Ammon's horn (tissue), 1 donor: ENCODE measurements at regions not wholly inside any gene's neighbourhood (a gene's known extent, or its start where the extent isn't known, plus 50 kb on each side); places are given as distances from the start of the nearest gene placed in this dataset.
"Not testable (repeated sequence)": the region's sequence is repeated elsewhere in the genome, so short reads cannot be mapped to it uniquely, and the experiment has no call there.

ENCODE experiments used
- DNase-seq: peaks from one replicate; pipeline ENCODE4 v3.0.0-alpha.2; 2016; ENCODE audit warnings: low spot score

DNA sequence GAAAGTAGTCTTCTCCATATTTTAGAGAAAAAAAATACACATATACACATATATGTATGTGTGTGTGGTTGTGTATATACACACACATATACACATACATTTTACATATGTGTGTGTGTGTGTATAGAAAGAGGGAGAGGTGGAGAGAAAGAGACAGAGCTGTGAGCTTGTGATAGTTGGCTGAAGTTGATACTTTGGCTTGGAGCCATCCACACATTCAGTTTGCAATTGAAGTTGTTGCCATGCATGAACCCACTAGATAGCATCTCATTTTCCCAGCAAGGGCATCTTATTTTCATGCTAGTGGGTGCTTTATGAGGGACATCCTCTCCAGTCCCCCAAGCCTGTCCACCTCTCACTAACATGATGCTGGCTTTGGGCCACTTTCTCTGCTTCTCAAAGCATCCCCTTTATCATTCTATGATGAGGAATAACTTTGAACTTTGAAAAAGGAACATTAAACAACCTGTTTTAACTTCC is 228.6 kb downstream of the ZNF621 start:
- no peak for DNase-seq

DNA sequence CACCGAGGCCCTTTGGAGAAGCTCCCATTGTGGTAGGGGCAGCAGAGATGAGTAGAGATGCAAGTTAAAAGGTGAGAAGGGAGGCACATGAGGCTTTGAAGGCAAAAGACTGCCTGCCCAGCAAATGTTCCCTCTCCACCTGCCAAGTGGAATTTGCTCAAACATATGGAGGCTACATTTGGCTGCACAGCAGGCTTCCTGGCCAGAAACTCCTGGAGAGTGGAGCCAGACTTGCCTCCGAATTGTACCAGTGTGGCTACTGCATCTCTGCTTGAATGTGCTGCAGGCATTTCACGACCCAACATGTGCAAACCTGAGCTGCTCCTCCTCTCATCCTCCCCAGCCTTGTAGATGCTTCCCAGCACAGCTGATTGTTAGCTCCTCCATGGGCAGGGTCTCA is 229.2 kb downstream of the ZNF621 start:
- no peak for DNase-seq

- DNase-seq: no peak
Observed at GRCh38 chr3:40754994-40755393, 230.2 kb downstream of the ZNF621 start.

DNA sequence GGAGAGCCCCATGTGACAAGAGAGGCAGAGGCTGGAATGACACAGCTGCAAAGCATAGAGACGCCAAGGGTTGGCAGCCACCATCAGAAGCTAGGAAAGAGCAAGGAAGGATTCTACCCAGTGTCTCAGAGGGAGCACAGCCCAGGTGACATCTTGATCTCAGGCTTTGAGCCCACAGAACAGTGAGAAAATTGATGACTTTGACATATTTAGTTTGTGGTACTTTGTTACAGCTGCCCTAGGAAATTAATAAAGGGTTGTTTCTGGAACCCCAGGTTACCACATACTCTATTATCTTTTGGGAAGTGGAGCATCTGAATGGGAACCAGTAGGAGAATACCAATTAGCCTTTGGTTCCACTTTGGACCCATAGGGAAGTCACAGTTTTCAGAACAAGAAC is 231.7 kb downstream of the ZNF621 start:
- no peak for DNase-seq

GRCh38 chr3:40762771-40763170 is 238.0 kb downstream of the ZNF621 start:
- not testable (repeated sequence) for DNase-seq

GRCh38 chr3:40763807-40764206 is 239.0 kb downstream of the ZNF621 start:
- DNase-seq: no peak

DNA sequence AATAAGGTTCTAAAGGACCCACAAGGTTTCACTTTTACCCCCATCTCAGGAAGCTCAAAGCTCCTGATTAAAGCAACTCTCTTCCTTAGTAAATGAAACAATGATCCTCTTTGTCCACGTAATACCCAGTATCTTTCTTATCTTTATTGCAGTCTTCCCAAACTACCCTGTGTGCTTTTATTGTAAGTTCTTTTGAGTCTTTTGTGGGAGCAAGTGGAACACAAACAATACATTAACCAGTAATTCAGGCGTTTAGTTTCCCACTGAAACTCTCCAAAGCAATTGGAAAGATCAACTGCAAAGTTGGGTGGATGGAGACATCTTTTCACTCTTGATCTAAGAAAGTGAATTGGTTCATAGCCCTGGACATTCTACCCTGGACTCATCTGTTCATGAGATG is 240.0 kb downstream of the ZNF621 start:
- DNase-seq: no peak

DNA sequence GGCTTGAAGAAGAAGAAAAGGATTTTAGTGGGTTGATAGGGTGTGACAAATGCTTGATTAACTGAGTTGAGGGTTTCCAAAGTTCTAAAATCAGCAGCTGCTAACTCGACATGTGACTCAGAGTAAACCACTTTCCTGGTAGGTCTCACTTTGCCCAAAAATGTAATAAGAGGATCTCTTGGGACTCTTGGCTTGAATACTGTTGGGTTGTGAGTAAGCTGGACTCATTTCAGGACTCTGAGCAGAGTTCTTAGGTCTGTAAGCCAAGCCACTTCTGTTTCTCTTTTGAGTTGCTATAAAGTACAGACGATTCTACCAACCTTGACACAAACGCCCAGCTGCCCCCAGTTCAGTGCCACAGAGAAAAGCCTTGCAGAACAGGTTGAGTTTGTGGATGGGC is 241.1 kb downstream of the ZNF621 start:
- DNase-seq: no peak

DNA sequence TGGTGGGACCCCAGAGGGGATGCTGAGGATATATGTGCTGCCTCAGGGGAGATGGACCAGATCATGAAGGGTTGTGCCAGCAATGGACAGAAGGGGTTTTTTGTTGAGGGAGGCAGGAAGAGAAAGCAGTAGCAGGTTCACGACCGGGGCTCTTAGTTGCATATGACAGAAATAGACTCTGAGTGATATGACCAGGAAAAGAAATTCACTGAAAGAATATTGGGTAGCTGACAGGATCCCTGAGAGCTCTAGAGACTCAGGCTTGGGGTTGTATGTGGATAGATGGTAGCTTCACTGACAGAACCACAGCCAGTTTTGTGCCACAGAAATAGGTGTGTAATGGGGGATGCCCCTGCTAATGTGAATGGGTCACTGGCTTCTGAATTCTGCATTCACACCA is 241.6 kb downstream of the ZNF621 start:
- no peak for DNase-seq

DNA sequence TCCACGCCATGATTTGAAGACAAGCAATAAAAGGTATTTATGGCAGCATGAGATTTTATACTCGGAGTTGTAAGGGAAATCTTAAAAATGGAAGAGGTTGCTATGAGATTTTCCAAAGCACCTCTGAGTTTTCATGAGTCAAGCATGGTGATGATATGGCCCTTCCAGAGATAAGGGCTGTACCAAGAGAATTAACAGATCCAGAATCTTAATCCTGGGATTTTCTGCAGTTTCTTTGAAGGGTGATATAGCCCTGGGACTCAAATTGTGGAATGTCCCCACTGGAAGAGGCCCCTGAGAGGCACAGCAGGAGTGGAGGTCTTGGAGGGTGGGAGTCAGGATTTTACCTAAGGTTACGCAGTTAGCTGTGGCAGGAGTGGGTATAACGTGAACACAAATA is 243.3 kb downstream of the ZNF621 start:
- DNase-seq: no peak

DNA sequence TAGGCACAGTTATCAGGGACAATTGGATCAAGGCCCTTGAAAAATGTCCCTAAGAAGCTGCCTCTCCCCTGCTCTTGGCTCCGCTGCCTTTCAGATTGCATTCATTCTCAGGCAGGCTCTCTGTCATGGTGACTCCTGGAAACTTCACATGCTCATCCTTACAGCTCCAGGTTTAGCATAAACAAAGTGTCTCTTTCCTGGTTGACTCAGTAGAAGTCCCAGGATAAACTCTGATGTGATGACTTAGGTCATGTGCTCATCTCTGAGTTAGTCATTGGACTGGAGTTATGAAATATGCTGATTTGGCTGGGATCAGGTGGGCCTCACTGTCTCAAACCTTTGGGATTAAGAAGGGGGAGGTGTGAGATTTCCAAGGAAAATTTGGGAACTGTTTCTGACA is 243.8 kb downstream of the ZNF621 start:
- no peak for DNase-seq

DNA sequence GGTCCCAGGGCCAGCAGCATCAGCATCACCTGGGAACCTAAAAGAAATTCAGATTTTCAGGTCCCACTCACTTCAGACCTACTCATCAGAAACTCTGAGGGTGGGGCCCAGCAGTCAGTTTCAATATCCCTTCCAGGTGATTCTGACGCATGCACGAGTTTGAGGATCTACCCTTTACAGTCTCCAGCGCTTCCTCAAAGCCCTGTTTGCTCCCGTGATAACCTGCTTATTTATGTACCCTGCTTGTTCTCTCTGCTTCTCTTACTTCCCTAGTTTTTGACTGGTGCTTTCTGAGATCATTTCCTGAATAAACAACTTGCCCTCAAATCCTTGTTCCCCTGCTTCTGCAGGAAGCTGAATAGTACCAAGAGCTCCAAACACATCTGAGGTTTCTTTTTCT is 245.3 kb downstream of the ZNF621 start:
- DNase-seq: peak; percentile 39

DNA sequence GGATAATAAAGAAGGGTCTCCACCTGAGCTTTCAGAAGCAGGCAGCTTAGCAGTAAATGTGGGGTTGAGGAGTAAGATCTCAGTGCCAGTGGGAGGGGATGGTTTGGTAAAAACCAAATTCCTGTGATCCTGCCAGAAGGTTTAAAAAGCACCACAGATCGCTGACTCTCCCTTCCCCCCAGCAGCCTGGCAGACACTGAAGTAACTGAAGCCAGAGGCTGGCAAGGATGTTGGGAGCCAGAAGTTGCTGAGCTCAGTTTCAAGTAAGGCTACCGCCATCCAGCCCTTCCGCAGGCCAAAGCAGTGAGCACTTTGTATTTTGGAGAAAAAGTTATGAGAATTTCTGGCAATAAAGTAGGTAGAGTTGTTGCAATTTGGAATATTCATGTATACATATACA is 246.4 kb downstream of the ZNF621 start:
- peak; percentile 63 for DNase-seq

GRCh38 chr3:40779039-40779438 is 254.3 kb downstream of the ZNF621 start:
- no peak for DNase-seq

DNA sequence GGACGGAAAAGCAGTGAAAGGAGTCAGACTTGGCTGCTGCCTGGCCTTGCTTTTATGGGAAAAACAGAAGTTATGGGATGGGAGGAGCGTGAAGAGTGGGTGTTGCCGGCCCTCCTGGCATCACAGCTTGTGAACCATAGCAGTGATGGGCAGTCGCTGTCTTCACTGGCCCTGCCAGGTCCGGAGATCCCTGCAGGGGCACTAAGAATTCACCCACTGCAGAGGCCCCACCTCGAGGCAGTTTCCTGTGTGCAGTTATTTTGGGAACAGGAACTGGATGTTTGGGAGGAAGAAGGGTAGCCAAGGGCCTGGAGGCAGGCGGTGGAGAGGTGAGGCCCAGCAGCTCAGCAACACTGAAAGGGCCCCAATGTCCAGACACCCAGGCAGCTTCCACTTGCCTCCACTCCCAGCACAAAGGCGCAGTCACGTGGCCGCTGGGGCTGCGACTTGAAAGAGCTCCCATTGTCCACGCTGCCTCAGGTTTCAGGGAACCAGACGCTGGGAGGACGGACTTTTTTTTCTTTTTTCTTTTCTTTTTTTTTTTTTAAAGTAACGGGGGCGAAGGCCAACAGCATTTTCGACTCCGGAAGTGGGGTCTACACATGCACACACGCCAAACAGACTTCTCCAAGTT is 255.6 kb downstream of the ZNF621 start:
- peak; percentile 94 for DNase-seq

GRCh38 chr3:40780925-40781406 is 256.2 kb downstream of the ZNF621 start:
- peak; percentile 55 for DNase-seq

GRCh38 chr3:40782111-40782721 is 257.5 kb downstream of the ZNF621 start:
- no peak for DNase-seq

GRCh38 chr3:40790746-40791145 is 266.0 kb downstream of the ZNF621 start:
- no peak for DNase-seq

GRCh38 chr3:40793730-40794129 is 269.0 kb downstream of the ZNF621 start:
- DNase-seq: no peak

DNA sequence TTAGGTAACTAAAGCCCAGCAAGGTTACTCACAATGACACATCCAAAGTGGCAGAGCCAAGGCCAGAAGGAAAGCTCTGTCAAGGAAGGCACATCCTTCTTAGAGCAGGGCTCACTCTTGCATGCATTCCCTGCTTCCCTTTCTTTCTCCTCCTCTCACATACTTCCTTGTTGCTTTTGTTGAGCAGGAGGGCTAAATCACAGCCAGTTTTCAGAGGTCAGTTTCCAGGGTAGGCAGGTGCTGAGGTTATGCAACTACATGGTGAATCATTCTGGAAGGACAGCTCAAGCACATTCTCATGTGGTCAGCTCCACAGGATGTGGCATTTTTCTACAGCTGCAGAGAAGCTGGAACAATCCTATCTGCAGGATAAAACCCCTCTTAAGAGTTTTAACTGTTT is 275.6 kb downstream of the ZNF621 start:
- DNase-seq: no peak

- DNase-seq: no peak
Observed at GRCh38 chr3:40801284-40801741, 276.6 kb downstream of the ZNF621 start.

DNA sequence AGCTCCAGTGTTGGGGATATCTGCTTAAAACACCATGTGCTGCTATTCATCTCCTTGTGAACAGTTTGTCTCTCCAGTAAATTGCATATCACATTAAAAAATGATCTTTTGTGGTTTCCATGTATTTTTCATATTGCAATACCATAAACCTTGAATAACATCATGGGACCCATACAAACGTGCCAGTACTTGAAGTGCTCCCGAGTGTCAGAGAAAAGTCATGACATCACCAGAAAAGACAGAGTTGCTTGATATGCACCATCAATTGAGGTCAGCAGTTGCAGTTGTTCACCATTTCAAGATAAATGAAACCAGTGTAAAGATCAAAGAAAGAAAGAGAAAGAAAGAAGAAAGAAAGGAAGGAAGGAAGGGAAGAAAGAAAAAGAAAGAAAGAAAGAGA is 278.6 kb downstream of the ZNF621 start:
- no peak for DNase-seq

- no peak for DNase-seq
Observed at GRCh38 chr3:40805456-40805855, 280.7 kb downstream of the ZNF621 start.

- no peak for DNase-seq
Observed at GRCh38 chr3:40810813-40811212, 286.1 kb downstream of the ZNF621 start.
